ENCODE measurements at regions not wholly inside any gene's neighbourhood (a gene's known extent, or its start where the extent isn't known, plus 50 kb on each side); places are given as distances from the start of the nearest gene placed in this dataset.

GRCh38 chr1:191963286-191963685 is 195.0 kb upstream of the RGS18 start:
- TF ChIP-seq POLR2A (IDR thresholded peaks at IDR 0.05; ENCODE audit: extremely low read depth, insufficient read length) (no peak), CTCF (IDR thresholded peaks at IDR 0.05; ENCODE audit: low read depth, low read length) (no peak), MAX (IDR thresholded peaks at IDR 0.05; ENCODE audit: low read depth, low read length) (no peak), MYC (IDR thresholded peaks at IDR 0.05; ENCODE audit: low read depth, low read length) (no peak)

All from NB4 (cell line).